ENCODE measurements at regions not wholly inside any gene's neighbourhood (a gene's known extent, or its start where the extent isn't known, plus 50 kb on each side); places are given as distances from the start of the nearest gene placed in this dataset.

DNA sequence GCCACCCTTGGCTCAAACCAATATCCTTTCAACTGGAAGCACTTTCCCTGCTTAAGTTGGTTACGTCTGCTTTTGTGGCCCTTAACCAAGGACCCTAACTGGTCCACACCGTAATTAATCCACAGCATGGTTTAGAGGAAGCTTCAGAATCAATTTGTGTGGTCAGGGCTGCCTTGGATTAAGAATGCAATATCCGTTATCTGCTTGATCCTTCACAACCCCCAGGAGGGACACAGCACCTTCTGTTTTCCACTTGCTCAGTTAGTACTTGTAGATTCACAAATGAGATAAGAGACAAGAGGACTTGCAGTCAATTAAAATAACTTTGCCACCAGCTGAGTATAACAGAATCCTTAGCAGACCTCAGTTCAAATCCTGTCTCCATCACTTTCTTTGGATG, 56.9 kb upstream of the LRP8 start:
- Histone ChIP-seq H3K4me1 (replicated peaks; ENCODE audit: insufficient read depth) (peaks cover 17% of the 10 kb centered on the region), H4K20me1 (ENCODE audit: insufficient read depth) (no peaks in the 10 kb centered on the region), H3F3A (ENCODE audit: insufficient read depth, low read depth) (peaks cover 12% of the 10 kb centered on the region; the same call in 1 of the 2 replicates), H3K27me3 (ENCODE audit: insufficient read depth, low read depth) (no peaks in the 10 kb centered on the region), H3K9me3 (ENCODE audit: insufficient read depth, low read depth) (no peaks in the 10 kb centered on the region), H3K9me2 (ENCODE audit: insufficient read depth) (no peaks in the 10 kb centered on the region), H3K4me2 (no peak overlapping the region), H3K36me3 (ENCODE audit: low read depth) (no peaks in the 10 kb centered on the region), H3K79me2 (ENCODE audit: low read depth) (no peaks in the 10 kb centered on the region), H3K27ac (no peak overlapping the region), H3K4me3 (no peak overlapping the region), H2AFZ (no peak overlapping the region)
- no peak for TF ChIP-seq EZH2 (IDR thresholded peaks at IDR 0.05; ENCODE audit: low read depth)
- TF ChIP-seq, protein P1, sequence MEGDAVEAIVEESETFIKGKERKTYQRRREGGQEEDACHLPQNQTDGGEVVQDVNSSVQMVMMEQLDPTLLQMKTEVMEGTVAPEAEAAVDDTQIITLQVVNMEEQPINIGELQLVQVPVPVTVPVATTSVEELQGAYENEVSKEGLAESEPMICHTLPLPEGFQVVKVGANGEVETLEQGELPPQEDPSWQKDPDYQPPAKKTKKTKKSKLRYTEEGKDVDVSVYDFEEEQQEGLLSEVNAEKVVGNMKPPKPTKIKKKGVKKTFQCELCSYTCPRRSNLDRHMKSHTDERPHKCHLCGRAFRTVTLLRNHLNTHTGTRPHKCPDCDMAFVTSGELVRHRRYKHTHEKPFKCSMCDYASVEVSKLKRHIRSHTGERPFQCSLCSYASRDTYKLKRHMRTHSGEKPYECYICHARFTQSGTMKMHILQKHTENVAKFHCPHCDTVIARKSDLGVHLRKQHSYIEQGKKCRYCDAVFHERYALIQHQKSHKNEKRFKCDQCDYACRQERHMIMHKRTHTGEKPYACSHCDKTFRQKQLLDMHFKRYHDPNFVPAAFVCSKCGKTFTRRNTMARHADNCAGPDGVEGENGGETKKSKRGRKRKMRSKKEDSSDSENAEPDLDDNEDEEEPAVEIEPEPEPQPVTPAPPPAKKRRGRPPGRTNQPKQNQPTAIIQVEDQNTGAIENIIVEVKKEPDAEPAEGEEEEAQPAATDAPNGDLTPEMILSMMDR (conservative IDR thresholded peaks at IDR 0.05): no peak
- CTCF ChIA-PET: no interaction called here
- intact Hi-C loops (cut with micrococcal nuclease; ENCODE audit: unreplicated experiment): no loop called here
- DNase-seq: no peak
- POLR2A ChIA-PET (ENCODE audit: unreplicated experiment): no interaction called here
- BruUV-seq (replicated peaks): no TSS peak

DNA sequence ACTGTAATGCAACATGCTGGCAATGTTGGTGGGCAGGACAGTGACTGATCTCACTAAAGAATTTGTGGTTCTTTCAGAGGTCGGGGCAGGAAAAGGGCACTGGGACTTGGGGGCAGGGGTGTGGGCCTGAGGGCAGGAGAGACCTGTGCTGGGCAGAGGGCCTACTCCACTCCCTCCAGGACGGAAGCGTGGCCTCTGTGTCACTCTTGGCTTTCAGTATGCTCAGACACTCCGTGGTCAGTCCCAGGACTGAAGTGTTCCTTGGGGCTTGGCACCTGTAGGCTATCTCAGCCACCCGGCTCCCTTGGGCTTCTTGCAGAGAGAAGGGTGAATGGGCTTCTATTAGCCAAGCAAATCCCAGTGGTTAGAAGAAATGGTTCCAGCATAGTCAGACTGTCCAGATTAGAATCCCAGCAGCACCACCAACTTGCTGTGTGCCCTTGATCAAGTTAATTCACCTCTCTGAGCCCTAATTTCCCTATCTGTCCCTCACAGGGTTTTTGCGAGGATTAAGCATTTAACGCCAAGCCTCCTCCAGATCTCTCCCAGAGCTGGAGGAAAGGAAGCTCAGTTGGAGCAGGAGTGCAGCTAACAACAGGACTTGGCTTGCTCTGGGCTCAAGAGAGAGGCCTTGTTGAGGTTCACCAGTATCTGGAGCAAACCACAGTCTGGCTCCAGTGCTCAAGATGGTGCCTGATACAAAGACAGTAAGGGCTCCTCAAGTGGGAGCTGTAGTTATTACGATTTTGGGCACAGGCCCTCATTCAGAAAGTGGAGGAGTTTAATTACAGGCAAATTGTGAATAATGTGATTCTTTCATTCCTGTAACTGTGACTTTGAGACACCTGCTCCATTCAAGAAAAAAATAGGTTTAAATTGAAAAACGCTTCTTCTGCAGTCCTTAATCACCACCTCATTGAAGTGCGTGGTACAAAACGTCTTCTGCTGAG, 57.7 kb upstream of the LRP8 start:
- no peaks in the 10 kb centered on the region for H3K9me3 ChIP-seq (ENCODE audit: insufficient read depth, low read depth)
- POLR2A ChIA-PET (ENCODE audit: unreplicated experiment): no interaction called here
- H3F3A ChIP-seq (ENCODE audit: insufficient read depth, low read depth): peaks cover 12% of the 10 kb centered on the region; the same call in 1 of the 2 replicates
- intact Hi-C loops (cut with micrococcal nuclease; ENCODE audit: unreplicated experiment): no loop called here
- no peaks in the 10 kb centered on the region for H3K36me3 ChIP-seq (ENCODE audit: low read depth)
- H4K20me1 ChIP-seq (ENCODE audit: insufficient read depth): no peaks in the 10 kb centered on the region
- no peak overlapping the region for H3K27ac ChIP-seq
- DNase-seq: peak in 1 of 2 experiments; percentile 27
- BruUV-seq (replicated peaks): no TSS peak
- no peak overlapping the region for H3K4me2 ChIP-seq
- peaks cover 20% of the 10 kb centered on the region for H3K4me1 ChIP-seq (replicated peaks; ENCODE audit: insufficient read depth)
- no peak overlapping the region for H2AFZ ChIP-seq
- no peaks in the 10 kb centered on the region for H3K79me2 ChIP-seq (ENCODE audit: low read depth)
- no peaks in the 10 kb centered on the region for H3K9me2 ChIP-seq (ENCODE audit: insufficient read depth)
- H3K4me3 ChIP-seq: no peak overlapping the region
- H3K27me3 ChIP-seq (ENCODE audit: insufficient read depth, low read depth): no peaks in the 10 kb centered on the region
- CTCF ChIA-PET: no interaction called here
- TF ChIP-seq EZH2 (IDR thresholded peaks at IDR 0.05; ENCODE audit: low read depth): no peak
- TF ChIP-seq, protein P1 (conservative IDR thresholded peaks at IDR 0.05): no peak

DNA sequence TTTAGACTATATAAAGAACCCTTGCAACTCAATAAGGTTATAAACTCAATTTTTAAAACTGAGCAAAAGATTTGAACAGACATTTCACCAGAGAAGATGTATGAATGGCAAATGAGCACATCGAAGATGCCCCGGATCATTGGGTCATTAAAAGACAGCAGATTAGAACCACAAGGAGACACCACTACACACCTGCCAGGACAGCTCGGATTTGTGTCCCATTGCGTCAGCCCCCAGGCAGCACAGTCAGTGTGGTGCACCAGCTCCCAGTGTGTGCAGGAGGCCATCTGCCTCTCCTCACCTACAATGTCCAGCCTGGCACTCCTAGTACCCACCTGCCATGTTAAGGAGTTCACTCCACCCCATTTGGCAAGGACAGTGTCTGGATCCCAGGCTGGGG, 61.1 kb upstream of the LRP8 start:
- H3K9me2 ChIP-seq (ENCODE audit: insufficient read depth): no peaks in the 10 kb centered on the region
- no peaks in the 10 kb centered on the region for H3F3A ChIP-seq (ENCODE audit: insufficient read depth, low read depth)
- H2AFZ ChIP-seq: no peak overlapping the region
- intact Hi-C loops (cut with micrococcal nuclease; ENCODE audit: unreplicated experiment): no loop called here
- H3K36me3 ChIP-seq (ENCODE audit: low read depth): no peaks in the 10 kb centered on the region
- BruUV-seq (replicated peaks): no TSS peak
- no peak overlapping the region for H3K4me2 ChIP-seq
- POLR2A ChIA-PET (ENCODE audit: unreplicated experiment): no interaction called here
- no peak overlapping the region for H3K27ac ChIP-seq
- H4K20me1 ChIP-seq (ENCODE audit: insufficient read depth): no peaks in the 10 kb centered on the region
- no peaks in the 10 kb centered on the region for H3K9me3 ChIP-seq (ENCODE audit: insufficient read depth, low read depth)
- TF ChIP-seq, protein P1 (conservative IDR thresholded peaks at IDR 0.05): no peak
- TF ChIP-seq EZH2 (IDR thresholded peaks at IDR 0.05; ENCODE audit: low read depth): no peak
- H3K4me3 ChIP-seq: no peak overlapping the region
- 0 out of 2 replicates have a peak, but pooled peaks cover 7% of the 10 kb centered on the region for H3K4me1 ChIP-seq (replicated peaks; ENCODE audit: insufficient read depth)
- no peaks in the 10 kb centered on the region for H3K27me3 ChIP-seq (ENCODE audit: insufficient read depth, low read depth)
- CTCF ChIA-PET: no interaction called here
- no peak for DNase-seq
- H3K79me2 ChIP-seq (ENCODE audit: low read depth): no peaks in the 10 kb centered on the region
